CD4-positive, alpha-beta T cell treated with Interleukin-10 for 1 hour (primary cell): ENCODE measurements at regions not wholly inside any gene's neighbourhood (a gene's known extent, or its start where the extent isn't known, plus 50 kb on each side); places are given as distances from the start of the nearest gene placed in this dataset.
"Not testable (repeated sequence)": the region's sequence is repeated elsewhere in the genome, so short reads cannot be mapped to it uniquely, and the experiment has no call there.

Experiments used
- DNase-seq: peaks from one replicate; pipeline ENCODE4 v3.0.0-alpha.2; 2020

DNA sequence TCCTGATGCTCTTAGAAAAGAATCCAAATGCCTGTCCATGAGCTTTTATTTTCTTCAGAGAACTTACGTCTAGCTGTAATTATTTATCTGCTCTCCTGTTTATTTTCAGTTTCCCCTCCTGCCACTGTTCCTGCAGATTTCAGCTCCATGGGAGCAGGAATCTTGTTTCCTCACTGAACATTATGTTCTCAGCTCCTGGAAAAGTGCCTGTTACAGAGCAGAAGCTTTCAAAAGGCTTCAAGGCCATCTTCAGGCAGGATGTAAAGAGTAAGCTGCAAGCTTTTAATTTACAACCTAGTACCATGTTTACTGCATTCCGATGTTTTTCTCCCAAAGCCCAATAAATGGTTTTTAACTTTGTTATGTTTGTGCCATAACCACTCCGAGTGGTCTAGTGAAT, 98.4 kb upstream of the BTG1 start:
- DNase-seq = no peak

DNA sequence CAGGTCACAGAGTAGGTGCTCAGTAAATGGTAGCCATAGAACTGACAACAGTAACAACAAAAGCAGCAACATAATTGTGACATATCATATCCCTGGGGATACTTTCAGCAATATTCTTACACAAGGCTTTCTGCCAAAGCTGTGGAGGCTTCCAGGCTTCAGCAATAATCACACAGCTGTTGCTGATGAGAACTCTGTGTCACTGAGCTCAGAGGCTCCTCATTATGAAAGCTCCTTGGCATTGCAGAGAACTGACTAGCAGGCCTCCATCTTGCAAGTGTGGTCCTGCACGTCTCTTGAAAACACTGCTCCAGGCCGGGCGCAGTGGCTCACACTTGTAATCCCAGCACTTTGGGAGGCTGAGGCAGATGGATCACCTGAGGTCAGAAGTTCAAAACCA, 97.3 kb upstream of the BTG1 start:
- no peak for DNase-seq

DNA sequence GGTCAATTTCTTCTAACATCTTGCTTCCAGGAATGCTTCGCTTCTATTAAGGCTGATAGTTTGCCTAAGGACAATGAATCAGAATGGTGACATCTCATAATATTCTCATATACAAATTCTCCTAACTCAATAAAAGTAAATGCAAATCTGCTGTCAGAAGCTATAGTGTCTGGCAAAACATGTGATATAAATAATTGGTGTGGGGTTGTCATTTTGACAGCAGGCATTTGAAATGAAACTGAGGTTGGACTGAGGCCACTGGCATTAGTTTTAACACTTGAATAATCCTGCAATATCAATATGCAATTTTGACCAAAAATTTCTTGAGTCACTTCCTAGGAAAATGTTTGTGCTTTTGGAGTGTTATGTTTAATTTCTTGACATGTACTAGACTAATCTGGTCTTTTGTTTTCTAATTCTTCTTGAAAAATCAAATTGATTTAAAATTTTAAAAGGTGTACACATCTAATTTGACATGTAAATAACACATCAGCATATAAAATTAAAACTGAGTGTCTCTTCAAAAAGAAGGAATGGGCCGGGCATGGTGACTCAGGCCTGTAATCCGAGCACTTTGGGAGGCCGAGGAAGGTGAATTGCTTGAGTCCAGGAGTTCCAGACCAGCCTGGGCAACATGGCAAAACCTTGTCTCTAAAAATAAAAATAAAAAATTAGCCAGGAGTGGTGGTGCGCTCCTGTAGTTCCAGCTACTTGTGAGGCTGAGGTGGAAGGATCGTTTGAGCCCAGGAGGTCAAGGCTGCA, 92.3 kb upstream of the BTG1 start:
- no peak for DNase-seq

- DNase-seq = no peak
Observed at GRCh38 chr12:92237262-92237661, 91.6 kb upstream of the BTG1 start.

- DNase-seq = no peak
Observed at GRCh38 chr12:92235703-92236472, 90.2 kb upstream of the BTG1 start.

GRCh38 chr12:92234533-92234932, 88.9 kb upstream of the BTG1 start:
- no peak for DNase-seq

- DNase-seq = no peak
Observed at GRCh38 chr12:92233346-92234015, 87.8 kb upstream of the BTG1 start.

GRCh38 chr12:92232371-92232932, 86.8 kb upstream of the BTG1 start:
- DNase-seq = not testable (repeated sequence)

GRCh38 chr12:92231945-92232344, 86.3 kb upstream of the BTG1 start:
- DNase-seq = not testable (repeated sequence)

DNA sequence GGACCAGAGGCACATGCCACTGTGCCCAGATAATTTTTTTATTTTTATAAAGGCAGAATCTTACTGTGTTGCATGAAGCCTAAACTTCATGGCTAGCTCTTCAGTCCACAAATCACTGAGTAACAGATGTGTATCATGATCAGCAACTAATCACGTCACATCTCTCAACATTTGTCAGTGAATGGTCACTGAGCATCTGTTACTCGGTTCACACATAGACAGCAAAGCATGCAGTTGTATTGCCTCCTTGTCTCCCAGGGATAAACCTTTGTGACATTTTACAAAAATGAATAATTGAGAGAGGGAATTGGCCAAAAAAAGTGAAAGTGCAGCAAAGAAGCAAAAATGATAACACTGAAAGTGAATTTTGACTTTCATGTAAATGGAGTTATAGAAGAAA, 85.9 kb upstream of the BTG1 start:
- DNase-seq = not testable (repeated sequence)

- DNase-seq = no peak
Observed at GRCh38 chr12:92229381-92229780, 83.7 kb upstream of the BTG1 start.

DNA sequence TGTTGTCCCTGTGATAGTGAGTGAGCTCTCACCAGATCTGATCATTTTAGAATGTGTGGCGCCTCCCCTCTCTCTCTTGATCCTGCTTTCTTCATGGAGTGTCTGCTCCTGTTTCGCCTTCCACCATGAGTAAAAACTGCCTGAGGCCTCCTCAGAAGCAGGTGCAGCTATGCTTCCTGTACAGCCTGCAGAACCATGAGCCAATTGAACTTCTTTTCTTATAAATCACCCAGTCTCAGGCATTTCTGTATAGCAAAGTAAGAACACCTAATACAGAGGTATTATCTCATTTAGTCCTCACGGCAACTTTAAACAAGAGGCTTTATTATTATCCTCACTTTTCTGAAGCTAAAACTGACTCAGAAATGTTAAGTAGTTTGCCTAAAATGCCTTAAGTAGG, 81.3 kb upstream of the BTG1 start:
- no peak for DNase-seq

- DNase-seq = no peak
Observed at GRCh38 chr12:92226071-92226661, 80.5 kb upstream of the BTG1 start.

DNA sequence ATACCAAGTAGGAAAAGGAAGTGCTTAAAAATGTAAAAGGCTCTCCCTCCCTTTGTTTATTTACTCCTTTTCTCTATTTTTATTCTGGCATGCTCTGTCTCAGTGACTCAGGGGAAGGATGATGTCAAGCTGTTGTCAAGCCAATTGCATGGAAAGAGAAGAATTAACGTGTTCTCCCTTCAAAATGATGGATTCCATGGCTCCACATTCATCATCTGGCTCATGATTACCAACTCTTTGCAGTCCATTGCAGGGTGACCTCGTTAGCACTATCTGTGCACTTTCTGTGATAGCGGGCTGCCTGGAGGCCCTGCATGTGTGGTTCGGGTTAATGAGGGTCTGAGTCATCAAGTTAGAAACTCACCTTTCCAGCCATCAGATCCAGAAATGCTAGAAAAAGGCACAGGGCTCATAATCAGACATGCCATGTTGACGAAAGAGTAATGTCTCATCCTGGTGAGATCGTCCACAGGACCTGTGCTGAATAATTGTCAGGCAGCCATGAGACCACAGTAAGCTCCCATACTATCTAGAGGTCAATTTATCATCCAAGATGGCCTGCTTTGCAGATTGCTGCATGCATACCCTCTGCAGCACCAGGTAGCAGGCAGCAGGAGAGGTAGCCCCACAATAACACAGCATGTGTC, 79.2 kb upstream of the BTG1 start:
- no peak for DNase-seq

DNA sequence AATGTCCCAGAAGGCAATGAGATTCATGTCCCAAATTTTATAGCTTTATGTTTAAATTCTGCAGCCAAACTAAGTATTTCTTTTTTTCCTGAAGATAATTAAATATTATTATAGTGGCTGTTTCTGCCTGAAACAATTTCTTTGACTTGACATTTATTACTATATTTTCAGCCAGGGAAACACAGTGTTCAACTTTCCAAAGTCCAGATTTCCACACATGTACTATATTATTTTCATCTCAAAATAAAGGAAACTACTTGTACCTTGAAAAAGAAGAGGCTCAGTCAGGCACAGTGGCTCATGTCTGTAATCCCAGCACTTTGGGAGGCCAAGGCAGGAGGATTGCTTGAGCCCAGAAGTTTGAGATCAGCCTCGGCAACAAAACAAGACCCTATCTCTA, 77.8 kb upstream of the BTG1 start:
- no peak for DNase-seq

- DNase-seq = no peak
Observed at GRCh38 chr12:92221656-92222315, 76.1 kb upstream of the BTG1 start.

DNA sequence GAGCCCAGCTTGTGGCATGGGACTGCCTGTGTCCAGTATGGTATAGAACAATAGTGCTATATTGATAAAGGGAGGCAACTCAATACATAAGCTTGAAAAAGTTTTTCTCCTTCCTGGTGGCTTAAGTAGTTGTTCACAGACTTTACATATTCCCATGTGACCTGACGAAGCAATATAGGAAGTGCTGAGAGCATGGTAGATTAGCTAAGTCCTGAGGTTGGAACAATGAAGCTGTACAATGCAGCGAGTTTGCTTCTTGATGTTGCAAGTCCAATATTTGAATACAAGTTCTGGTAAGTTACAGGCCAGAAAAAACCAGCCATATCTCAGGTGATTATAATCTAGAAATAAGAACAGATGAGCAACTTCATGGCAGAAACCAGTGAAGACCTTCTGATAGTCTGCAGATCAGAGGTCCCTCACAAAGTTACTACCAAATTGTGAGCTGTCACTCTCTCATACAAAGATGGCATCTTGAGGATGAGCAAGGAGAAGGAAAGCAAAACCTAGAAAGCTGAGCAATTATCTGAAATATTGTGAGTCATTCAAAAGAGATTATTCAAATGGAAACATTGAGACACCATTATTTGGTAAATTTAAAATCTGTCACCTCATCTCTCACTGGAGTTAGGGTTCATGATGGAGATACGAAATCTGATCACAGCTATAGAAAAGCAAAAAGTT, 72.9 kb upstream of the BTG1 start:
- no peak for DNase-seq

- DNase-seq = no peak
Observed at GRCh38 chr12:92216092-92216491, 70.4 kb upstream of the BTG1 start.

GRCh38 chr12:92215358-92215757, 69.7 kb upstream of the BTG1 start:
- no peak for DNase-seq

- DNase-seq = no peak
Observed at GRCh38 chr12:92213166-92213565, 67.5 kb upstream of the BTG1 start.

DNA sequence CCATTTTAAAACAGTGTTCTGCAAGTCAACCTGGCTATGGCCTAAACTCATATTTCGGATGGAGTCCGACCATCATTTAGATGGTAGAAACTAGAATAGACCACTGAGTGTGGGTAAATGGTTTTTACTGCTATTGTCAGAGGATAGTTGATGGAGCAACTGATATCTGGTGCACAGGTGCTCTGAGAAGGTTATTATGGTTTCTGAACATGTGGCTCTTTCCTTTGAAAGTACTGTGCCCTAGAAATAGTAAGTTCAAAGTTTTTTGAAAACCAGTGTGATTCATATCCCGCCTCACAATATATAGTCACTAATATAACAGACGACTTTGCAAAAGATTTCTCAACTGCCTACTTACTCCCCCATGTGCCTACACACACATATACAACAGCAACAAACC, 64.4 kb upstream of the BTG1 start:
- DNase-seq = peak; percentile 28
